Central memory CD8-positive, alpha-beta T cell (primary cell): ENCODE measurements at regions not wholly inside any gene's neighbourhood (a gene's known extent, or its start where the extent isn't known, plus 50 kb on each side); places are given as distances from the start of the nearest gene placed in this dataset.

Experiments used
- ATAC-seq: fragments of 150-1000 bp; cut with Tn5 transposase; replicated peaks from 2 replicates; pipeline ENCODE4 v1.10.0; 2022; ENCODE audit warnings: mild to moderate bottlenecking, moderate FRiP score, moderate number of reproducible peaks; ENCODE audit not compliant: poor library complexity, severe bottlenecking; ENCODE audit errors: extremely low read depth
- DNase-seq, 2 donors: peaks; one replicate each; pipeline ENCODE4 v3.0.0; 2021; ENCODE audit warnings: low spot score in 2 of 2
- H3K27ac Mint-ChIP-seq: one replicate; pipeline ENCODE4 v1.8.0; 2022; ENCODE audit warnings: low read depth, mild to moderate bottlenecking, moderate library complexity, mixed read lengths
- H3K27me3 Mint-ChIP-seq: one replicate; pipeline ENCODE4 v1.8.0; 2022; ENCODE audit warnings: mixed read lengths
- H3K36me3 Mint-ChIP-seq: one replicate; pipeline ENCODE4 v1.8.0; 2022; ENCODE audit warnings: mild to moderate bottlenecking, moderate library complexity, mixed read lengths; ENCODE audit not compliant: insufficient read depth
- H3K4me1 Mint-ChIP-seq: one replicate; pipeline ENCODE4 v1.8.0; 2022; ENCODE audit warnings: mixed read lengths
- H3K4me3 Mint-ChIP-seq: one replicate; pipeline ENCODE4 v1.8.0; 2022; ENCODE audit warnings: mild to moderate bottlenecking, moderate library complexity, mixed read lengths
- H3K9me3 Mint-ChIP-seq: one replicate; pipeline ENCODE4 v1.8.0; 2022; ENCODE audit warnings: mixed read lengths

- Mint-ChIP-seq H3K36me3 (no peaks in the 10 kb centered on the region), H3K9me3 (peaks cover 3% of the 10 kb centered on the region), H3K27me3 (no peaks in the 10 kb centered on the region), H3K4me3 (no peak overlapping the region), H3K27ac (no peak overlapping the region), H3K4me1 (no peaks in the 10 kb centered on the region)
- DNase-seq (no peak), ATAC-seq (no peak)
Measured at GRCh38 chr2:107094450-107094986, 208.6 kb upstream of the ST6GAL2 start.

GRCh38 chr2:107102176-107102575 is 216.2 kb upstream of the ST6GAL2 start:
- H3K4me3 Mint-ChIP-seq: no peak overlapping the region
- no peaks in the 10 kb centered on the region for H3K36me3 Mint-ChIP-seq
- H3K27ac Mint-ChIP-seq: no peak overlapping the region
- DNase-seq (no peak), ATAC-seq (no peak)
- H3K9me3 Mint-ChIP-seq: peaks cover 16% of the 10 kb centered on the region
- no peaks in the 10 kb centered on the region for H3K4me1 Mint-ChIP-seq
- H3K27me3 Mint-ChIP-seq: no peaks in the 10 kb centered on the region

GRCh38 chr2:107107351-107107750 is 221.4 kb upstream of the ST6GAL2 start:
- no peak for DNase-seq
- no peaks in the 10 kb centered on the region for H3K36me3 Mint-ChIP-seq
- H3K27ac Mint-ChIP-seq: no peak overlapping the region
- H3K9me3 Mint-ChIP-seq: peaks cover 25% of the 10 kb centered on the region
- no peak overlapping the region for H3K4me3 Mint-ChIP-seq
- no peaks in the 10 kb centered on the region for H3K4me1 Mint-ChIP-seq
- no peak for ATAC-seq
- no peaks in the 10 kb centered on the region for H3K27me3 Mint-ChIP-seq

GRCh38 chr2:107108556-107108955 is 222.6 kb upstream of the ST6GAL2 start:
- H3K27ac Mint-ChIP-seq: no peak overlapping the region
- H3K4me3 Mint-ChIP-seq: no peak overlapping the region
- H3K36me3 Mint-ChIP-seq: no peaks in the 10 kb centered on the region
- no peak for DNase-seq
- H3K27me3 Mint-ChIP-seq: no peaks in the 10 kb centered on the region
- ATAC-seq: no peak
- peaks cover 24% of the 10 kb centered on the region for H3K9me3 Mint-ChIP-seq
- H3K4me1 Mint-ChIP-seq: no peaks in the 10 kb centered on the region

- Mint-ChIP-seq H3K9me3 (peaks cover 14% of the 10 kb centered on the region), H3K36me3 (no peaks in the 10 kb centered on the region), H3K27me3 (no peaks in the 10 kb centered on the region), H3K4me1 (no peaks in the 10 kb centered on the region), H3K27ac (no peak overlapping the region), H3K4me3 (no peak overlapping the region)
- no peak for ATAC-seq
- DNase-seq: no peak
Measured at GRCh38 chr2:107111623-107112022, 225.7 kb upstream of the ST6GAL2 start.

GRCh38 chr2:107112561-107112960 is 226.6 kb upstream of the ST6GAL2 start:
- Mint-ChIP-seq H3K9me3 (peaks cover 14% of the 10 kb centered on the region), H3K27ac (no peak overlapping the region), H3K27me3 (no peaks in the 10 kb centered on the region), H3K4me1 (no peaks in the 10 kb centered on the region), H3K4me3 (no peak overlapping the region), H3K36me3 (no peaks in the 10 kb centered on the region)
- ATAC-seq: no peak
- no peak for DNase-seq

GRCh38 chr2:107128381-107128780 is 242.4 kb upstream of the ST6GAL2 start:
- no peaks in the 10 kb centered on the region for H3K27me3 Mint-ChIP-seq
- H3K36me3 Mint-ChIP-seq: no peaks in the 10 kb centered on the region
- no peak overlapping the region for H3K27ac Mint-ChIP-seq
- no peak for DNase-seq
- no peaks in the 10 kb centered on the region for H3K9me3 Mint-ChIP-seq
- H3K4me3 Mint-ChIP-seq: no peak overlapping the region
- H3K4me1 Mint-ChIP-seq: no peaks in the 10 kb centered on the region
- ATAC-seq: no peak

- Mint-ChIP-seq H3K36me3 (no peaks in the 10 kb centered on the region), H3K27me3 (no peaks in the 10 kb centered on the region), H3K4me3 (no peak overlapping the region), H3K4me1 (no peaks in the 10 kb centered on the region), H3K9me3 (peaks cover under 1% of the 10 kb centered on the region), H3K27ac (no peak overlapping the region)
- ATAC-seq: no peak
- no peak for DNase-seq
Measured at GRCh38 chr2:107132070-107132469, 246.1 kb upstream of the ST6GAL2 start.

- H3K27me3 Mint-ChIP-seq: no peaks in the 10 kb centered on the region
- H3K4me3 Mint-ChIP-seq: no peak overlapping the region
Measured at GRCh38 chr2:107132746-107133145, 246.8 kb upstream of the ST6GAL2 start.

GRCh38 chr2:107133412-107133811 is 247.4 kb upstream of the ST6GAL2 start:
- DNase-seq: no peak

More at GRCh38 chr2:107132746-107133145, 246.8 kb upstream of the ST6GAL2 start:
- ATAC-seq (no peak), DNase-seq (no peak)
- Mint-ChIP-seq H3K4me1 (no peaks in the 10 kb centered on the region), H3K9me3 (peaks cover 4% of the 10 kb centered on the region), H3K27ac (no peak overlapping the region), H3K36me3 (no peaks in the 10 kb centered on the region)

GRCh38 chr2:107136733-107137132 is 250.8 kb upstream of the ST6GAL2 start:
- Mint-ChIP-seq H3K4me3 (no peak overlapping the region), H3K36me3 (no peaks in the 10 kb centered on the region), H3K27me3 (no peaks in the 10 kb centered on the region), H3K27ac (no peak overlapping the region), H3K9me3 (peaks cover 4% of the 10 kb centered on the region), H3K4me1 (no peaks in the 10 kb centered on the region)
- no peak for ATAC-seq
- DNase-seq: no peak

More at GRCh38 chr2:107133412-107133811, 247.4 kb upstream of the ST6GAL2 start:
- no peaks in the 10 kb centered on the region for H3K4me1 Mint-ChIP-seq
- ATAC-seq: no peak
- no peak overlapping the region for H3K27ac Mint-ChIP-seq
- no peak overlapping the region for H3K4me3 Mint-ChIP-seq
- H3K36me3 Mint-ChIP-seq: no peaks in the 10 kb centered on the region
- H3K27me3 Mint-ChIP-seq: no peaks in the 10 kb centered on the region
- H3K9me3 Mint-ChIP-seq: peaks cover 4% of the 10 kb centered on the region

GRCh38 chr2:107137706-107138105 is 251.7 kb upstream of the ST6GAL2 start:
- no peaks in the 10 kb centered on the region for H3K27me3 Mint-ChIP-seq

GRCh38 chr2:107146181-107146580 is 260.2 kb upstream of the ST6GAL2 start:
- peaks cover 10% of the 10 kb centered on the region for H3K9me3 Mint-ChIP-seq
- no peaks in the 10 kb centered on the region for H3K4me1 Mint-ChIP-seq
- H3K27me3 Mint-ChIP-seq: no peaks in the 10 kb centered on the region
- ATAC-seq (no peak), DNase-seq (no peak)
- H3K27ac Mint-ChIP-seq: no peak overlapping the region
- no peaks in the 10 kb centered on the region for H3K36me3 Mint-ChIP-seq
- no peak overlapping the region for H3K4me3 Mint-ChIP-seq

More at GRCh38 chr2:107137706-107138105, 251.7 kb upstream of the ST6GAL2 start:
- ATAC-seq: no peak
- no peak overlapping the region for H3K4me3 Mint-ChIP-seq
- DNase-seq: no peak
- H3K9me3 Mint-ChIP-seq: peaks cover 8% of the 10 kb centered on the region
- H3K27ac Mint-ChIP-seq: no peak overlapping the region
- no peaks in the 10 kb centered on the region for H3K4me1 Mint-ChIP-seq
- no peaks in the 10 kb centered on the region for H3K36me3 Mint-ChIP-seq
